Retinal pigment epithelial cell (primary cell): ENCODE measurements at regions not wholly inside any gene's neighbourhood (a gene's known extent, or its start where the extent isn't known, plus 50 kb on each side); places are given as distances from the start of the nearest gene placed in this dataset.

ENCODE experiments used
- DNase-seq: peaks from one replicate; pipeline ENCODE4 v3.0.0-alpha.2; 2010; ENCODE audit warnings: low read depth
- H3K4me3 ChIP-seq: 2 replicates; pipeline ENCODE4 v1.5.1; 2011; ENCODE audit warnings: mild to moderate bottlenecking, low read length, control low read depth, moderate library complexity
- TF ChIP-seq, protein P1 (sequence below): conservative IDR thresholded peaks from 2 replicates; pipeline ENCODE4 v1.5.1; 2011; ENCODE audit warnings: low read depth, low read length, control low read depth, inconsistent platforms

DNA sequence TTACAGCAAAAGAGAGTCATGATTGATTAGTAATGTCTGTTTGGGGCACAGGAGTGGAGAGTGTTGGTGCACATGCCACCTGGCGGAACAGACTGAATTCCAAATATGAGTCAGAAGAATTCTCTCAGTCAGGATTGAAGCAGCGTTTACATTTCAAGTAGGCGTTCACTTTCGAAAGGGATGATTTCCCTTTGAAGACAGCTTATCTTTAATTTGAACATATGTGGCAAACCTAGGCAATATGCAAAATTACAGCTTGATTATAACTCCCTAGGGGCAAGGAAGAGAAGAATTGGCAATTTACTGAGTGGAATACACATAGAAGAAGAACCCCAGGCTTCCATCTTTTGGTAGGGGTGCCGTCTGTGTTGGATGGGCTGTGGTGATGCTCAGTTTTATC lies 235.8 kb downstream of the HAPSTR1 start:
- TF ChIP-seq, protein P1, sequence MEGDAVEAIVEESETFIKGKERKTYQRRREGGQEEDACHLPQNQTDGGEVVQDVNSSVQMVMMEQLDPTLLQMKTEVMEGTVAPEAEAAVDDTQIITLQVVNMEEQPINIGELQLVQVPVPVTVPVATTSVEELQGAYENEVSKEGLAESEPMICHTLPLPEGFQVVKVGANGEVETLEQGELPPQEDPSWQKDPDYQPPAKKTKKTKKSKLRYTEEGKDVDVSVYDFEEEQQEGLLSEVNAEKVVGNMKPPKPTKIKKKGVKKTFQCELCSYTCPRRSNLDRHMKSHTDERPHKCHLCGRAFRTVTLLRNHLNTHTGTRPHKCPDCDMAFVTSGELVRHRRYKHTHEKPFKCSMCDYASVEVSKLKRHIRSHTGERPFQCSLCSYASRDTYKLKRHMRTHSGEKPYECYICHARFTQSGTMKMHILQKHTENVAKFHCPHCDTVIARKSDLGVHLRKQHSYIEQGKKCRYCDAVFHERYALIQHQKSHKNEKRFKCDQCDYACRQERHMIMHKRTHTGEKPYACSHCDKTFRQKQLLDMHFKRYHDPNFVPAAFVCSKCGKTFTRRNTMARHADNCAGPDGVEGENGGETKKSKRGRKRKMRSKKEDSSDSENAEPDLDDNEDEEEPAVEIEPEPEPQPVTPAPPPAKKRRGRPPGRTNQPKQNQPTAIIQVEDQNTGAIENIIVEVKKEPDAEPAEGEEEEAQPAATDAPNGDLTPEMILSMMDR = no peak
- no peak overlapping the region for H3K4me3 ChIP-seq
- no peak for DNase-seq

DNA sequence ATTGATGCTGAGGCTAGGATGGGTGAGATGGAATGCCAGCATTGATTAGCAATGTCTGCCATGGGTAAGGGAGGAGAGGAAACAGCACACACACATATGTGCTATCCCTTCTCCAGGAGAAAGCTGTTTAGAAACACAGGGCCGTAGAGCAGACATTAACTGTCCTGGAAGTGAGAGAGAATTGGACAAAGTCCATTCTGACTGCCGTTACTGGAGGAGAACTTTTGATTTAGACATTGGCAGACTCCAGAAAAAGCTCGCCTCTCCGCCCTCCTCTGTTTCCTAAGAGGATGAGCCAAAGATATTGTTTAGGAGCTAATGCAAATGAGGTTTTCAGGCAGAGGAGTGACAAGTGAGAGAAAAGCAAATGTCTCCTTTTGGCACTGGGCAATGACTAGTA lies 237.0 kb downstream of the HAPSTR1 start:
- H3K4me3 ChIP-seq = no peak overlapping the region
- TF ChIP-seq, protein P1 = no peak
- DNase-seq = no peak

DNA sequence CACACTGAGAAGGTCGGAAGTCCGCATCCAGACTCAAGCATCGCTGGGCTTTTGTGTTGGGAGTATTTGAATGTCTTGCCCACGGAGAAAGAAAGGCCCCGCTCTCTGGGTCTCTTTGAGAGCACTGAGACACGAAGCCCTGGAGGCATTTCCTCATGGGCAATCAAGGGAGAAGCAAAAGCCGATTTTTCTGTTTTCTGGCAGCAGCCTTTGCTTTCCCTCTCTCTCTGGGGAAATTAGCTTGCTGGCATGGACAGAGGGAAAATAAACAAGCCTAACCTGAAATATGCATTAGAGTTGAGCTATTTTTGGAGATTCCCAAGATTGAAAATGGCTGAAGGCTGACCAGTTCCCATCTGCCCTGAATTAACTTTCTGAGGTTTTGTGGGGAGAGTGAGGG lies 238.7 kb downstream of the HAPSTR1 start:
- DNase-seq = no peak
- no peak overlapping the region for H3K4me3 ChIP-seq
- TF ChIP-seq, protein P1 = no peak

DNA sequence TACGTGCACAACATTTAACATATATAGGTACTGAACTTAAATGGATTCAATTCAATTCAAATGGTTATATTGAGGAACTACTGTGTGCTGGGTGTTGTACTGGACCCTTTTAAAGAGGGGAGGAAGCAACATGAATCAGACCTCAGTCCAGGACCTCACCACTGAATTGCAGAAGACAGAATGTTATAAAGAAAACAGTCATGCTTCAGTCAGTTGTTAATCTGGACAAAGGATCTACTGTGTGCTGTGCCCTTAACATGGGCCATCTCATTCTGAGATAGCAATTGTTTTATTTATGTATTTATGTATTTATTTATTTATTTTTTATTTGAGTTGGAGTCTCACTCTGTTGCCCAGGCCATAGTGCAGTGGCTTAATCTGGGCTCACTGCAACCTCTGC lies 240.1 kb downstream of the HAPSTR1 start:
- TF ChIP-seq, protein P1 = no peak
- no peak overlapping the region for H3K4me3 ChIP-seq
- DNase-seq = no peak

DNA sequence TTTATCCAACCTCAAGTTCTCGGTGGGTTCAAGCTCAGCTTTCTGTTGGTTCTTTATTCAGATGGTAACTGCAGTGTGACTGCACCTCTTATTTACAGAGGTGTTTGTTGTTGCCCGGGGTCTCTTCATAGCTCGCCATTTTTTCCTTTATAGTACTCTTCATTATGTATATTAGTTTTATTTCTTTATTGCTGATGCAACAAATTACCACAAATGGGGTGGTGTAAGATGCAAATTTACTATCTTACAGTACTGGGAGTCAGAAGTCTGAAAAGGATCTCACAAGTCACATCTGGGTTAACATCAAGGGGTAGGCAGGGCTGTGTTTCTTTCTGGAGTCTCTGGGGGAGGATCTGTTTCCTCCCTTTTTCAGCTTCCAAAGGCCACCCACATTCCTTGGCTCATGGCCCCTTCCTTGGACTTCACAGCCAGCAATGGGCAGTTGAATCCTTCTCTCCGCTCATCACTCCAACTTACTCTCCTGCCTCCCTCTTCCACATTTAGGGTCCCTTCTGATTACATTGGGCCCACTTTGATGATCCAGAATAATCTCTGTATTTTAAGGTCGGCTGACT lies 241.2 kb downstream of the HAPSTR1 start:
- no peak overlapping the region for H3K4me3 ChIP-seq
- no peak for DNase-seq
- TF ChIP-seq, protein P1 = no peak

DNA sequence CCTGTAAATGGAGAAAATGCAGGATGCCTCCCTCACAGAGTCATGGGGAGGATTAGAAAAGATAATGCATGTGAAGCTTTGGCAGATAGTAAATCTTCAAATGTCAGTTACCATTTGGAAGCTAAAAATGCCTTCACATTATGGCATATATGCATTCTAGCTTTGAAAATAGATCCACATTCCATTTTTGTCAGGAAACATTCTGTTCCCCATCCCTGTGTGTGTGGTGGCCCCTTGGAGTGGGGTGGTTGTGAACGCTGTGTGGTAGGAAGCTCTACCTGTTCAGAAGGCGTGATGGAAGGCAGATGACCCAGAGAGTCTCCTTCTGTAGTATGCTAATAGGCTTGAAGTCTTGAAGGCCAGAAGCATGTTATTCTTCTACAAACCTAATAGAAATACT lies 242.0 kb downstream of the HAPSTR1 start:
- no peak overlapping the region for H3K4me3 ChIP-seq
- no peak for DNase-seq
- TF ChIP-seq, protein P1 = no peak

DNA sequence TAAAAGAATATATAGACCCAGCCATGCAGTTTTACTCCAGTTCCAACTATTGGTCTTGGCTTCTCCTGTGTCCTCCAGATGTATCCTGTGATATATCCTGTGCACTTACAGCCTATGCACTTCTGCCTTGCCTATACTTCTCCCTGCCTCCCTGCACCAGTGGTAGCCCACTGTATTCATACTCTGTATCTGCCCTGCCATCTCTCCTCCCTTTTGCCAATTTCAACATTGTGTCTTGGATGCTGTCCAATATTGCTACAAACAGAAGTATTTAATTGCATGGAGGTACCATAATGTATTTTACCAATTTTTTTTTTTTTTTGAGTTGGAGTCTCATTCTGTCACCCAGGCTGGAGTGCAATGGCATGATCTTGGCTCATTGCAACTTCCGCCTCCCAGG lies 242.7 kb downstream of the HAPSTR1 start:
- DNase-seq = no peak
- TF ChIP-seq, protein P1 = no peak
- H3K4me3 ChIP-seq = no peak overlapping the region
